ENCODE measurements at regions not wholly inside any gene's neighbourhood (a gene's known extent, or its start where the extent isn't known, plus 50 kb on each side); places are given as distances from the start of the nearest gene placed in this dataset.

DNA sequence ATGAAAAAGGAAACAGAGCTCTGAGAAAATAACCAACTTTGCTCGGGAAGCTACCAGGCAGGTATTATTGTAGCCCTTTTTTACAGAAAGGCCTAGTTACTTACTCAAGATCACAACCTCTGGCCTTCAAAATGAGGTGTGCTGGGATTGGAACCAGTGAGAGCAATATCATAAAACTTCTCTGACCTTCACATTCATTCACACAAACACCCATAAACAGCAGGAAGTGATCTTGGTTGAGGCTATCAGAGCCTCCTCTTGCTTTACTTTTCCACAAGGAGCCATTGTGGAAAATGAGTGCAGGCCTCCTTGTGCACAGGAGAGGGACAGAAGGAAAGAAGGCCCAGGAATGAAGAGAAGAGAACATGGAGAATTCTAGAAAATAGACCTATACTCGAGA is 204.5 kb upstream of the NPVF start:
- no peak for TF ChIP-seq POLR2AphosphoS5 (IDR thresholded peaks at IDR 0.05; ENCODE audit: insufficient read depth, low read depth, low read length)
- TF ChIP-seq, protein P1, sequence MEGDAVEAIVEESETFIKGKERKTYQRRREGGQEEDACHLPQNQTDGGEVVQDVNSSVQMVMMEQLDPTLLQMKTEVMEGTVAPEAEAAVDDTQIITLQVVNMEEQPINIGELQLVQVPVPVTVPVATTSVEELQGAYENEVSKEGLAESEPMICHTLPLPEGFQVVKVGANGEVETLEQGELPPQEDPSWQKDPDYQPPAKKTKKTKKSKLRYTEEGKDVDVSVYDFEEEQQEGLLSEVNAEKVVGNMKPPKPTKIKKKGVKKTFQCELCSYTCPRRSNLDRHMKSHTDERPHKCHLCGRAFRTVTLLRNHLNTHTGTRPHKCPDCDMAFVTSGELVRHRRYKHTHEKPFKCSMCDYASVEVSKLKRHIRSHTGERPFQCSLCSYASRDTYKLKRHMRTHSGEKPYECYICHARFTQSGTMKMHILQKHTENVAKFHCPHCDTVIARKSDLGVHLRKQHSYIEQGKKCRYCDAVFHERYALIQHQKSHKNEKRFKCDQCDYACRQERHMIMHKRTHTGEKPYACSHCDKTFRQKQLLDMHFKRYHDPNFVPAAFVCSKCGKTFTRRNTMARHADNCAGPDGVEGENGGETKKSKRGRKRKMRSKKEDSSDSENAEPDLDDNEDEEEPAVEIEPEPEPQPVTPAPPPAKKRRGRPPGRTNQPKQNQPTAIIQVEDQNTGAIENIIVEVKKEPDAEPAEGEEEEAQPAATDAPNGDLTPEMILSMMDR (IDR thresholded peaks at IDR 0.05; ENCODE audit: extremely low read depth in 1 of 2, insufficient read depth in 1 of 2, low read depth in 1 of 2, low read length in 2 of 2) = no peak
